Right ventricle myocardium inferior (tissue), 1 donor: ENCODE measurements at regions not wholly inside any gene's neighbourhood (a gene's known extent, or its start where the extent isn't known, plus 50 kb on each side); places are given as distances from the start of the nearest gene placed in this dataset.
A peak's percentile ranks its signal among the peaks of the same experiment; 100 is the strongest.

Experiments used
- ATAC-seq: fragments of 200-7000 bp; cut with Tn5 transposase; one replicate; pipeline ENCODE4 v1.9.1; 2020; ENCODE audit warnings: mild to moderate bottlenecking, moderate library complexity
- DNase-seq: peaks from one replicate; pipeline ENCODE4 v3.0.0; 2021; ENCODE audit errors: missing footprints
- intact Hi-C: fragments of 100-400 bp; cut with DNase I; formaldehyde crosslinking; loops from one replicate; pipeline ENCODE4 v1.11.0; 2022
- donor health status: DM: no; HTN: yes; CAD: no; lungs with severe emphysema.

GRCh38 chr2:64379186-64379585, 74.8 kb upstream of the LGALSL start:
- no peak for DNase-seq
- intact Hi-C loops, result no loop called here
- no peak for ATAC-seq

GRCh38 chr2:64380853-64381527, 73.0 kb upstream of the LGALSL start:
- no peak for DNase-seq
- ATAC-seq, result no peak
- intact Hi-C loops, result no loop called here

DNA sequence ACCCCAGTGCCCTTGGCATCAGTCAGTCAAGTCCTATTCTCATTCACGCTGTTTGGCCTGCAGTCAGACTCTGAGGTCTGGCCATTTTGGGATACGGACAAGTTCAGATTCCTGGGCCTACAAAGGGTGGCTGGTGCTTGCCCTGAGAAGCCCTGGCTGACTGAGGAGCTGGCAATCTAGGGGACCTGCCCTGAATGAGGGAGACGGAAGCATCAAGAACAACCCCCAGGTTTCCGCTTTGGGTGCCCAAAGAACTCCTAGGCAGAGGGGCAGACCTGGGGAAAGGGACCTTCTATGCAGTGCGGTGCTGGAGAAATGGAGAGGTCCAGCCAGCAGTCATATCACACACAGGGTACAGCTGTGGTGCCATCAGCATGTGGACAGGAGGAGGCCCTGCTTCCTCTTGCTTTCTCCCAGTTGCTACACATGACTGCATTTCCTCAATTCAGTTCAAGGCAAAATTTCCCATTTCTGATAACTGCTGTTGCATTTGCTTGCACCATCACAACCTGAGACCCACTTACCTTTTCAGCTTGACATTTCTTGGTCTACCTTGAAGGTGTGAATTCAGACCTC, 70.9 kb upstream of the LGALSL start:
- ATAC-seq (no peak), DNase-seq (no peak)
- intact Hi-C loops, result no loop called here

DNA sequence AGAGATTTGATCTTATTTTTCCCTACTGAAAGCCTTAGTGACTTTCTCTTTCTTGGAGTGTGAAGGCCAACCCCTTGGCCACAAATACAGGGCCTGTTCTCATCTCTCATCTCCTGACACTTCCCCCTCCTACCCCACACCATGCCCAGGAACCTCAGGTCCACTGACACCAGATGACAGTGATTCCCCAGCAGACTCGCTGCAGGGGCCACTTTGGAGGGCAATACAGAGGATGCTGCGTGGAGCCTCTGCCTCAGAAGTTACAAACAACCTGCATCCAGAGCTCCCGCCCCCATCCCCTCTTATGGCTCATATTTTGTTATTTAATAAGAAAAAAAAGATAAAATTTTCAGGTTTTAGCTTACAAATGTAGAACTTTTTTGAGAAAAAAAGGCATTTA, 70.1 kb upstream of the LGALSL start:
- DNase-seq (no peak), ATAC-seq (no peak)
- intact Hi-C loops, result no loop called here

GRCh38 chr2:64386676-64387075, 67.3 kb upstream of the LGALSL start:
- ATAC-seq (no peak), DNase-seq (no peak)
- intact Hi-C loops, result no loop called here

GRCh38 chr2:64390586-64390985, 63.4 kb upstream of the LGALSL start:
- no peak for ATAC-seq
- intact Hi-C loops, result no loop called here
- no peak for DNase-seq

GRCh38 chr2:64391424-64391823, 62.5 kb upstream of the LGALSL start:
- DNase-seq (no peak), ATAC-seq (peak; percentile 56)
- intact Hi-C loops, result no loop called here

- DNase-seq, result no peak
- ATAC-seq, result no peak
- intact Hi-C loops, result no loop called here
These were observed 62.0 kb upstream of the LGALSL start for GRCh38 chr2:64391940-64392339.

DNA sequence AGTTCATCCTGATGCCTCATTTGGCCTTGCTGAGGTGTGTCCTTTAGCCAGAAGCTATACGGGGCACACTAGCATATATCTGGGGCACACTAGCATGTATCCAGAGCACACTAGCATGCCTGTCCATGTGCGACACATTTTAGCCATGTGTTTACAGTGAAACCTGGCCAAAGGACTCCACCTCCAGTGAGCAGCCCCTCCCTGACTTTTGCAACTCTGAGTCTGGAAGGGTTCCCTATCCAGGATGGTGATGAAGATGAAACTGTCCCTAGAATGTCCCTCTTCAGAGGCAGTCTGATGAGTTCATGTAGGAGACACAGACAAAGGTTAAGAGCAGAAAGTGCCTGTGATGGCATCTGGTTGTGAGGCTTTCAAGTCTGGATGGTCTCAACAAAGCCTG, 61.4 kb upstream of the LGALSL start:
- ATAC-seq (no peak), DNase-seq (no peak)
- intact Hi-C loops, result no loop called here

DNA sequence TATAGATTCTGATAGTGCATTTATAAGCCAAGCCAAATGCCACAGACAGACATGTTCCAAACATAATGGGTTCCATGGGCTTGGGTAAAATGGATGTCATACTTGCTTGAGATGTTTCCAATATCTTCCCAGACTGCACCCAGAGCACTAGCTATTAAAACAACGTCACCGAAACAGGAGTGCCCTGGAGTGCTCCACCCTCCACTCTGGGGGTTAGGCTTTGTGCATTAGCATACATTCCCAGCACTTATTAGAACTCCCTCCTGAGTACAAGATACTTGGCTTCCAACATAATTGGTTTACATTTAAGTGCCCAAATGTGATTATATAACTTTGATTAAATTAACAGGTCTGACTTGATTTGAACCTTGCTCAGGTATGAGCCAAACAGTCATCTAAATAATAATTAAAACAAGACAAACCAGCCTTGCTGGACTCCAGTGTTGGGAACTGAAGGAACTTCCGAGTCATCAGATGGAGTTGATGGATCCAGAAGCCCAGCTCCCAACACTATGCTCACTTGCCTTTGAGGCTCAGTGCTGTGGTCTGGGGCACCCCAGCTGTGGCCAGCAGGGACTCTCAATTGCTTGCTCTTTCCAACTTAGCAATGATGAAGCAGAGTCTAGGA, 60.5 kb upstream of the LGALSL start:
- intact Hi-C loops, result no loop called here
- DNase-seq, result no peak
- no peak for ATAC-seq

GRCh38 chr2:64394153-64394552, 59.8 kb upstream of the LGALSL start:
- intact Hi-C loops, result no loop called here

DNA sequence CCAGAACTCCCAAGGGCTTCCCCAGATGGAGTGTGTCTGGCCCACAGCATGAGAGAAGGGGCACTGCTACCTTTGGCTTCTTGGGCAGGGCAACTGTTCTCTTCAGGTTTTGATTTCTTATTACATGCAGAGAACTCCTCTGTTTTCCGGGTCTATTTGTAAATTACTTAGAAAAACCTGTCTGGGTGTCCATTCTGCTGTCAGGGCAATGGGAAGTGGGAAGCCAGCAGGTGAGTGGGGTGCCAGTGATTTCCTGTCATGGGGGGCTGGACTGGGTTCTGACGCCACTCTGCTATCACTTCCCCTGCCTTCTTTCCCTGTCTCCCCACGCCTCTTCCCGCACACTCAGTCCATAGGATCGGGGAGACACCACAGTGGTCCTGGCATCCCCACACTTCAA, 58.0 kb upstream of the LGALSL start:
- no peak for DNase-seq
- intact Hi-C loops, result no loop called here
- ATAC-seq, result no peak

More at GRCh38 chr2:64394153-64394552, 59.8 kb upstream of the LGALSL start:
- ATAC-seq (no peak), DNase-seq (no peak)

DNA sequence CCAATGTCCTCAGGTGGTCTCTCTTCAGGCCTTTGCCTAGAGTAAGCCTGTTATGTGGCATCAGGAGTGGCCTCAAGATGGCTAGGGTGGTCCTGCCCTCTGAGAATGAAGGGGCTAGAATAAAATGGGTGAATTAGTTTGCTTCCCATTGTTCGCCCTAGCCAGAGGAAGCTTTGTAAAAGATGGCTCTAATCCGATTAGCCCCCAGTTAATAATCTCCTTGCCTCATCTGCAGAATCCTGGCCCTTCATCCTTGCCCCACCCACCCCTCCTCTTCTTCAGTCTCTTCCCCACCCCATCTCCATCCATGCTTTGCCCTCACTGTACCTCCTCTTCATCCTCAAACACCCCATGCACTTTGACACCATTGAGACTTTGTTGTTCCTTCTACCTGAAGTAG, 57.4 kb upstream of the LGALSL start:
- intact Hi-C loops, result no loop called here
- DNase-seq (no peak), ATAC-seq (no peak)

GRCh38 chr2:64398516-64399129, 55.3 kb upstream of the LGALSL start:
- ATAC-seq, result no peak

GRCh38 chr2:64399521-64399920, 54.4 kb upstream of the LGALSL start:
- DNase-seq, result no peak
- intact Hi-C loops, result no loop called here
- ATAC-seq, result no peak

More at GRCh38 chr2:64398516-64399129, 55.3 kb upstream of the LGALSL start:
- no peak for DNase-seq
- intact Hi-C loops, result no loop called here

- DNase-seq (no peak), ATAC-seq (no peak)
- intact Hi-C loops, result loop anchor here (5.0 kb wide), 1 partner anchor 68 kb away; no protein-coding TSS in a partner anchor
These were observed 53.7 kb upstream of the LGALSL start for GRCh38 chr2:64400105-64400728.

DNA sequence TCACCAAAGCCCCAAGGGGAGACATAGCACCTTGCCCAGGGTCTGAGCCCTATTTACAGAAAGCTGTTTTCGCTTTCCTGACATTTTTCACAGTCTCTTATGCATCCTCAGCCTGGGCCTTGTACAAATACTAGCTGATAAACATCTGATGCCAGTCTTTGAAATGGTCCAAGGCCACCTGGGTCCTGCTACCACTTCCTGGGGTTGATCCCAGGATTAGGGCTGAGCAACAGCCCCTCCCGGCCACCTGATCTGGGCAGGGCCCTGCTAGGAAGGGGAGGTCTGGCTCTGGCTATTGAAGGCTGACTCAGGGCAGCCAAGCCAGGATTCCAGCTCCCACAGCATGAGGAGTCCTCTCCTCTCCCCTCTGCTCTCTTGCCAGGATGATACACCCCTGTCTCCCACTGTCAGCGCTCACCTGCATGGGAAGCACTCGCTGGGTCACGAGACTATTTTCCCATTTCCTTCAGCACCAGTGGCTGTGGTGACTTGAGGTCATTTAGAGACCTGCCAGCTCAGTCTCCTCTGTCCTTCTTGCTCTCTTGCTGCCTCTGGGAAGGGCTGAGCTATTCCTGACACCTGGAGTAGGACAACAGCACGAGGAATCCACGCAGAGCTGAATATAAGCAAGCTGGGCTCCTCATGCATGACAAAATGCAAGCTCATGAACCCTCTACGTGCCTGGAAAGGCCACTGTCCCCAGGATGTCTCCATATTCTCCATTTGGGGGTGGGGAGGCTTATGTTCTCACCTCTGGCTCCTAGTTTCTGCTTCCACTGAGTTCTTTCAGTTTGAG, 53.0 kb upstream of the LGALSL start:
- DNase-seq, result no peak
- ATAC-seq, result no peak
- intact Hi-C loops, result loop anchor here (5.0 kb wide), 1 partner anchor 69 kb away; no protein-coding TSS in a partner anchor

DNA sequence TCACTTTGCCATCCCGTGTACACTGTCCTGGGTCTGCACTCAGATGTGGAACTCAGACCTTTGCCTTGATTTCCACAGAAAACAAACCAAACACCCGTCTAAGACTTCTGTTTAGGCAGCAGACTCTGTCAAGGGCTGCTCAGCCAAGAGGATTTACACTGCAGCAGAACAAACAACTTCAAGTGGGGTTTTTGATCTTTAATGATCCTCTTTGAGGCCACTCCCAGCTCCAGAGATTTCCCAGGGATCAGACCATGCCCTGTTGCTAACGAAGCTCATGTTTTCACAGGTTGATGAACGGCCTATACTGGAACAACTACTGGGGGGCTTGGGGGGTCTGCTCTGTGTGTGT, 52.5 kb upstream of the LGALSL start:
- DNase-seq, result no peak
- intact Hi-C loops, result loop anchor here (5.0 kb wide), 1 partner anchor 69 kb away; no protein-coding TSS in a partner anchor
- ATAC-seq, result no peak

- DNase-seq (no peak), ATAC-seq (no peak)
- intact Hi-C loops, result loop anchor here (5.0 kb wide), 1 partner anchor 71 kb away; no protein-coding TSS in a partner anchor
These were observed 51.1 kb upstream of the LGALSL start for GRCh38 chr2:64402876-64403275.
